ENCODE measurements at regions not wholly inside any gene's neighbourhood (a gene's known extent, or its start where the extent isn't known, plus 50 kb on each side); places are given as distances from the start of the nearest gene placed in this dataset.

GRCh38 chr6:145067430-145067829, 667.9 kb downstream of the EPM2A start:
- no peak for TF ChIP-seq CTCF (IDR thresholded peaks at IDR 0.05)
- no peak for TF ChIP-seq POLR2AphosphoS5 (IDR thresholded peaks at IDR 0.05; ENCODE audit: low read depth, low read length)
- no peak for TF ChIP-seq REST (IDR thresholded peaks at IDR 0.05; ENCODE audit: insufficient read depth in 1 of 2, low read depth in 2 of 2, low read length in 1 of 2)
- no peak for TF ChIP-seq TCF7L2 (IDR thresholded peaks at IDR 0.05; ENCODE audit: low read depth, low read length)
